ENCODE measurements at regions not wholly inside any gene's neighbourhood (a gene's known extent, or its start where the extent isn't known, plus 50 kb on each side); places are given as distances from the start of the nearest gene placed in this dataset.

GRCh38 chrX:131845201-131845600 is 177.9 kb upstream of the STK26 start:
- TF ChIP-seq CTCF (IDR thresholded peaks at IDR 0.05), result no peak
- TF ChIP-seq POLR2A (IDR thresholded peaks at IDR 0.05), result no peak
- TF ChIP-seq EP300 (IDR thresholded peaks at IDR 0.05), result no peak
